Ammon's horn (tissue), 1 donor: ENCODE measurements at regions not wholly inside any gene's neighbourhood (a gene's known extent, or its start where the extent isn't known, plus 50 kb on each side); places are given as distances from the start of the nearest gene placed in this dataset.
"Not testable (repeated sequence)": the region's sequence is repeated elsewhere in the genome, so short reads cannot be mapped to it uniquely, and the experiment has no call there.

Experiments used
- DNase-seq: peaks from one replicate; pipeline ENCODE4 v3.0.0-alpha.2; 2016; ENCODE audit warnings: low spot score

DNA sequence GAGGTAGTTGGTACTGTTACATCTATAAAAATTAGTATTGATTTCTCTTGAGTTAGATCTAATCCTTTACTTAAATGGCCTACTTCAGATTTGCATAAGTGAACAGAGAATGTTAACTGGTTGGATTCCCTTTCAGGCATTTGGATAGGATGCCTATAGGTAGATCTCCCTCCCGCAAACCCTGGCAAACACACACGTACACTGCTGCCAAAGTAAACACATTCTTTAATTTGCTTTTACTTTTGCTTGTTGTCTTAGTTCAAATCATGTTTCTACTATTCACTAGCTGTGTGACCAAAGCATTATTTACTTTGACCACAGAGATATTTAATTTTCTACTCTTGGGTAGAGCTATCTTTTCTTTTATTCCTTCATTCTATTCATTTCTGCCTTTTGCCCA is 936.1 kb upstream of the FBXO33 start:
- no peak for DNase-seq

GRCh38 chr14:40367717-40368116 is 935.5 kb upstream of the FBXO33 start:
- no peak for DNase-seq

DNA sequence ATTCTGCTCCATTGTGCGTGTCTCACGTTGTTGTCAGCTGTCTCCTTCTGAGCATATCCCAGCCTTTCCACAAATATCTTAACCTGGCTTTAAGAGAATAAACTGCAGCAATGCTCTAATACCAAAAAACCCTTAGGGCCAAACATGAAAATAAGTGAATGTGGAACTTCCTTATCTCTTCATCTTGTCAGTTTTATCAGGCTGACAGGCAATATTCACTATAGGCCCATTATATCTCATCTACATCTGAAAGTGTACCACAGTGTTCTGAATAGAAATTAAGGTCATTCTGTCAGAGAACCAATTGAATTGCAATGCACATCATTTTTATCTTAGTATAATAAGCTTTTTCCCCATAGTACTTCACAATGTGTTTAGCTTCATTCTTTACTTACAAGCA is 933.1 kb upstream of the FBXO33 start:
- no peak for DNase-seq

GRCh38 chr14:40362856-40363255 is 930.6 kb upstream of the FBXO33 start:
- DNase-seq: no peak

GRCh38 chr14:40354754-40355153 is 922.5 kb upstream of the FBXO33 start:
- no peak for DNase-seq

DNA sequence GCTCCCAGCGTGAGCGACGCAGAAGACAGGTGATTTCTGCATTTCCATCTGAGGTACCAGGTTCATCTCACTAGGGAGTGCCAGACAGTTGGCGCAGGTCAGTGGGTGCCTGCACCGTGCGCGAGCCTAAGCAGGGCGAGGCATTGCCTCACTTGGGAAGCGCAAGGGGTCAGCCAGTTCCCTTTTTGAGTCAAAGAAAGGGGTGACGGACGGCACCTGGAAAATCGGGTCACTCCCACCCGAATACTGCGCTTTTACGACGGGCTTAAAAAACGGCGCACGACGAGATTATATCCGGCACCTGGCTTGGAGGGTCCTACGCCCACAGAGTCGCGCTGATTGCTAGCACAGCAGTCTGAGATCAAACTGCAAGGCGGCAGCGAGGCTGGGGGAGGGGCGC is 915.9 kb upstream of the FBXO33 start:
- DNase-seq: not testable (repeated sequence)

- no peak for DNase-seq
Observed at GRCh38 chr14:40347675-40348074, 915.4 kb upstream of the FBXO33 start.

- DNase-seq: no peak
Observed at GRCh38 chr14:40346275-40346674, 914.0 kb upstream of the FBXO33 start.

DNA sequence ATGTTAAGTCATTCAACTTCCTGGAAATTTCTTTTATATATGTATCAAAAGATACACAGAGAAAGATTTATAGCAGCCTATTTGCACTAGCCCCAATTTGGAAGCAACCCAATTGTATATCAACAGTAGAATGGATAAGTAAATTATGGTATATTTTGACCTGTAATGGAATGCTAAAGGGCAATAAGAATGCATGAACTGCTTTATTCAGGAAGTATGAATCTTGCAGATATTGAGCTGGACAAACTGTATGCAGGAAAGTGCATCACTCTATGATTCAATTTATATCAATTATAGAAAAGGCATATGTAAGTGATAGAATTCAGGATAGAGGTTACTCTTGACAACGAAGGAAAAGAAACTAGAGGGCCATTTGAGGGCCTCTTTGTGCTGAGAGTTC is 913.1 kb upstream of the FBXO33 start:
- DNase-seq: no peak

DNA sequence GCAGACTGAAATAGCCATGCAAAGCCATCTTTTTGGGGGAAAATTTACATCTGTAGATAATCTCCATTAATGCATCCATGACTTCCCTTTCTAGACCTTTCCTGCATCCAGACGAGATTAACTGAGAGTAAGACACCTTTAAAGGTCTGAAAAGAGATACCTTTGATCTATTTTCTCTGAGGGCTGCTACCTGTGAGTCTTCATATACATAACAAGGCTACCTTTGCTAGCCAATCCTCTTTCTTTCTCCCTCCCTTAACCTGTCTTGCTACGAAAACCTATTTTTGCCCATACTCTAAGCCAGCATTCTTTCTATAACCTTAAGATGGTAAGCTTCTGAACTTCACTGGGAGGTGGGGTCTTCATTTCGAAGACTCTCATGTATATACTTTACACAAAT is 908.5 kb upstream of the FBXO33 start:
- no peak for DNase-seq

- DNase-seq: no peak
Observed at GRCh38 chr14:40336846-40337245, 904.6 kb upstream of the FBXO33 start.

DNA sequence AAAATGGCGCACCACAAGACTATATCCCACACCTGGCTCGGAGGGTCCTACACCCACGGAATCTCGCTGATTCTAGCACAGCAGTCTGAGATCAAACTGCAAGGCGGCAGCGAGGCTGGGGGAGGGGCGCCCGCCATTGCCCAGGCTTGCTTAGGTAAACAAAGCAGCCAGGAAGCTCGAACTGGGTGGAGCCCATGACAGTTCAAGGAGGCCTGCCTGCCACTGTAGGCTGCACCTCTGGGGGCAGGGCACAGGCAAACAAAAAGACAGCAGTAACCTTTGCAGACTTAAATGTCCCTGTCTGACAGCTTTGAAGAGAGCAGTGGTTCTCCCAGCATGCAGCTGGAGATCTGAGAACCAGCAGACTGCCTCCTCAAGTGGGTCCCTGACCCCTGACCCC is 894.3 kb upstream of the FBXO33 start:
- DNase-seq: not testable (repeated sequence)

GRCh38 chr14:40318211-40318719 is 886.0 kb upstream of the FBXO33 start:
- no peak for DNase-seq

DNA sequence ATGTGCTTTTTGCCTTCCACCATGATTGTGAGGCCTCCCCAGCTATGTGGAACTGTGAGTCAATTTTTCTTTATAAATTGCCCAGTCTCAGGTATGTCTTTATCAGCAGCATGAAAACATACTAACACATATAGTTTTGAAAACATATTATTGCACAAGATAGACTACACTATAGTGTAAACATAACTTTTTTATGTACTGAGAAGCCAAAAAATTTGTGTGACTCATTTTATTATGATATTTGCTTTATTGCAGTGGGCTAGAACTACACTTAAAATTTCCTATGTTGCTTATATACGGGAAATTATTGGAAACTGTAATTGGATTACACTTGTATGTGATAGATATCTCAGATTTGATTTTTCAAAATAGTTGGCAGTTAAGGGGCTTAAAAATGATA is 885.5 kb upstream of the FBXO33 start:
- DNase-seq: no peak

DNA sequence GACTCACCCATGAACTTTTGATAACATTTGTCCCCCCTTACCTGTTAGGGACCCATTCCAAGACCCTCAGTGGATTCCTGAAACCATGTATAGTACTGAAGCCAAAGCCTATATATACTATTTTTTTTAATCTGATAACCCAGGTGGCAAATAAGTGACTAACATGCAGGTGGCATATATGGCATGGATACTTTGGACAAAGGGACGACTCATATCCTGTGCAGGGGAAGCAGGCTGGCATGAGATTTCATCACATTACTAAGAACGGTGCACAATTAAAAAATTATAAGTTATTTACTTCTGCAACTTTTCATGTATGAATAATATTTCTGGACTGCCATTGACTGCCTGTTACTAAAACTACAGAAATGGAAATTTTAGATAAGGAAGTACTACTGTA is 880.1 kb upstream of the FBXO33 start:
- DNase-seq: no peak

- no peak for DNase-seq
Observed at GRCh38 chr14:40309124-40309523, 876.9 kb upstream of the FBXO33 start.

DNA sequence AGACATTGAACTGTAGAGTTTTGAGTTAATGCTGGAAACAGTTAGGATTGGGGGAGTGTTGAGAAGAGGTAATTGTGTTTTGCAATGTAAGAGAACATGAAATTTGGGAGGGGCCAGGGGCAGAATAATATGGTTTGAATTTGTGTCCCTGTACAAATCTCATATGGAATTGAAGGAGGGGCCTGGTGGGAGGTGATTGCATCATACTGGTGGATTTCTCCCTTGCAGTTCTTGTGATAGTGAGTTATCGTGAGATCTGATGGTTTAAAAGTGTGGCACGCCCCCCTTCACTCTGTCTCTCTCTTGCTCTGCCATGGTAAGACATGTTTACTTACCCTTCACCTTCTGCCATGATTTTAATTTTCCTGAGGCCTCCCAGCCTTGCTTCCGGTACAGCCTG is 876.0 kb upstream of the FBXO33 start:
- DNase-seq: no peak

- DNase-seq: no peak
Observed at GRCh38 chr14:40296821-40297220, 864.6 kb upstream of the FBXO33 start.

DNA sequence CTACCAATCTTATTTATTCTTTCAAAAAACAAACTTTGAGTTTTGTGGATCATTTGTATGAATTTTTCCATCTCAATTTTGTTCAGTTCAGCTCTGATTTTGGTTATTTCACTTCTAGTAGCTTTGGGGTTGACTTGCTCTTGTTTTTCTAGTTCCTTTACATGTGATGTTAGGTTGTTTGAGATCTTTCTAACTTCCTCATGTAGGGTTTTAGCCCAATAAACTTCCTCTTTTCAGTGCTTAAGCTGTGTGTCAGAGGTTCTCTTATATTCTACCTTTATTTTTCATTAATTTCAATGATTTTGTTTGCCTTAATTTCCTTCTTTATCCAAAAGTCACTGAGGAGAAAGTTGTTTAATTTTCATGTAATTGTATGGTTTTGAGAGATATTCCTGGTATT is 860.4 kb upstream of the FBXO33 start:
- no peak for DNase-seq

- DNase-seq: no peak
Observed at GRCh38 chr14:40282196-40282595, 850.0 kb upstream of the FBXO33 start.

- no peak for DNase-seq
Observed at GRCh38 chr14:40280652-40281051, 848.4 kb upstream of the FBXO33 start.

DNA sequence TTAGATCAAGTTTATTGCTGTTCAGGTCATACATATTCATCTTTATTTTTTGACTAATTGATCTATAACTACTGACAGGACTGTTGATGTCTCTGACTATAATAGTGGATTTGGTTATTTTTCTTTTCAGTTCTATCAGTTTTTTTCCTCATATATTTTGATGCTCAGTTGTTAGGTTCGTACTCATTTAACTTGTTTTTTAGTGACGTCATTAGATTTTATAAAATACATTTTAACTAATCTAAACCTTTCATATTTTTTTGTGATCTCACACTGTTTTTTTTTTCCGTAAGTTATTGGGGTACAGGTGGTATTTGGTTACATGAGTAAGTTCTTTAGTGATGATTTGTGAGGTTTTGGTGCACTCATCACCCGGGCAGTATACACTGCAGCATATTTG is 841.2 kb upstream of the FBXO33 start:
- no peak for DNase-seq

GRCh38 chr14:40271480-40271879 is 839.2 kb upstream of the FBXO33 start:
- no peak for DNase-seq

DNA sequence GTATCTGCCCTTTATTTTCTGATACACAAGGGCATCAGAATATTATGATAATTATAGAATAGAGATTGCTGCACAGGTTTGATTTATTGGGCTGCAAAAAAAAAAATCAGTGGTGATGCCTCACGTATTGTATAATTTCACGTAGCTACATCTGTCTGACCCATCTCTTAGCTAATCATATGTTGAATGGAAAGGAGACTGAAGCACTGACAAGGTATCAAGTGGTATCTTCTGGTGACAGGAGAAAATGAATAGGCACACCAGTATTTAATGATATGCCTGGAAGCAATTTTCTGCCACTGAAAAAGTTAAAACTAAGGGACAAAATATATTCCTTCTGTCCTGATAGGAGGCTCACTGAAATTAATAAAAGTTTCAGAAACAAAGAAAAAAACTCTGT is 837.2 kb upstream of the FBXO33 start:
- no peak for DNase-seq

DNA sequence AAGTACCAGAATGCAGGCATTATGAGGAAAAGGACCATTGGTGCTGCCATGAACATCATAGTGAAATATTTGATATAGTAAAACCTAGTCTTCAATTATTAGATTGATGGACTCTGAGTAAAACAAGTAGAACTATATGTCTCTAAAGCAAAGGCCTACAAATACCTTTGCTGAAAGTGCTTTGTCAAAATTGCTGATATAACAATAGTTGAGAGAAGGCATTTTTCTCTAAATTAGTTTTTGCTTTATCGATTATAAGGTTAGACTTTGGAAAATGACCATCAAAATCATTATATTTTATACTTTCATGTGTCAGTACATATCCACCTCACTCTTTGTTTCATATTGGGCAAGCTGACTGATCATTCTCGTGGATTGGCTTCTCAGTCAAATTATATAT is 836.0 kb upstream of the FBXO33 start:
- DNase-seq: no peak
